Thymus (tissue), 11 donors: ENCODE measurements at regions not wholly inside any gene's neighbourhood (a gene's known extent, or its start where the extent isn't known, plus 50 kb on each side); places are given as distances from the start of the nearest gene placed in this dataset.

Experiments
- DNase-seq, 9 donors: peaks; one replicate each; pipeline ENCODE4 v3.0.0-alpha.2; 2013; ENCODE audit warnings: low spot score in 9 of 9, low read depth in 6 of 9, missing footprints in 1 of 9
- H3K27ac ChIP-seq, 2 donors: one replicate each; pipeline ENCODE4 v1.5.1; 2013; ENCODE audit warnings: control low read depth in 1 of 2, low read depth in 1 of 2, low read length in 1 of 2, mild to moderate bottlenecking in 1 of 2, moderate library complexity in 1 of 2
- H3K27me3 ChIP-seq, 2 donors: one replicate each; pipeline ENCODE4 v1.5.1; 2013; ENCODE audit warnings: low read length in 1 of 2; ENCODE audit not compliant: control insufficient read depth in 2 of 2, insufficient read depth in 1 of 2
- H3K36me3 ChIP-seq, 2 donors: one replicate each; pipeline ENCODE4 v1.5.1; 2013; ENCODE audit warnings: low read length in 1 of 2, mild to moderate bottlenecking in 1 of 2, moderate library complexity in 1 of 2; ENCODE audit not compliant: control insufficient read depth in 2 of 2, insufficient read depth in 2 of 2
- H3K4me1 ChIP-seq, 2 donors: one replicate each; pipeline ENCODE4 v1.5.1; 2013; ENCODE audit warnings: low read length in 2 of 2; ENCODE audit not compliant: control insufficient read depth in 2 of 2, insufficient read depth in 2 of 2
- H3K4me3 ChIP-seq, 2 donors: one replicate each; pipeline ENCODE4 v1.5.1; 2013; ENCODE audit warnings: low read length in 2 of 2, control low read depth in 1 of 2, mild to moderate bottlenecking in 1 of 2
- H3K9me3 ChIP-seq, 2 donors: one replicate each; pipeline ENCODE4 v1.5.1; 2013; ENCODE audit warnings: low read length in 1 of 2, mild to moderate bottlenecking in 1 of 2; ENCODE audit not compliant: control insufficient read depth in 2 of 2, insufficient read depth in 1 of 2
- WGBS: extraction: QIAGEN DNeasy Blood & Tissue Kit; methylation state at CpG from one replicate; pipeline ENCODE4 v1.1.7; 2013; 5-methylcytosine and 5-hydroxymethylcytosine counted together
- donor health status: healthy.

DNA sequence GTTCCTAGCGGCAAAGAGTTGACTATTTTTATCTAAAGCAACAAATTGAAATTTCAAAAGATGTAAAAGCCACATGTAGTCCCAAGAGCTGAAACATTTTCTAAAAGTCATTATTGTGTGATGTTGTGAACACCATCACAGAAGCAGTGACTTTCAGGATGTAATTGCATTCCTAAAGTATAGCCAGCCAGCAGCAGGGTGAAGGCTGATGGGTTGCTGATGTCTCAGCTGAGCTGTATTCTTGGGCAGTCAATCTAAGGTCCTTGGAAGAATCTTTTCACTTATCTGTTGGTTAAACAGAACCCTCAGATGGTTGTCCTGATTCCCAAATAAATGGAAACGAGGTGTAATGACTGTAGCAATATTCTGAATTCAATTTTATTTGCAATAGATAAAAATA, 237.4 kb upstream of the WWC1 start:
- WGBS: 84% methylated on average over 2 of the region's 2 CpGs
- Histone ChIP-seq H3K9me3 (no peaks in the 10 kb centered on the region), H3K36me3 (no peaks in the 10 kb centered on the region), H3K4me3 (no peak overlapping the region), H3K27ac (no peak overlapping the region), H3K4me1 (no peaks in the 10 kb centered on the region), H3K27me3 (no peaks in the 10 kb centered on the region)
- no peak for DNase-seq

DNA sequence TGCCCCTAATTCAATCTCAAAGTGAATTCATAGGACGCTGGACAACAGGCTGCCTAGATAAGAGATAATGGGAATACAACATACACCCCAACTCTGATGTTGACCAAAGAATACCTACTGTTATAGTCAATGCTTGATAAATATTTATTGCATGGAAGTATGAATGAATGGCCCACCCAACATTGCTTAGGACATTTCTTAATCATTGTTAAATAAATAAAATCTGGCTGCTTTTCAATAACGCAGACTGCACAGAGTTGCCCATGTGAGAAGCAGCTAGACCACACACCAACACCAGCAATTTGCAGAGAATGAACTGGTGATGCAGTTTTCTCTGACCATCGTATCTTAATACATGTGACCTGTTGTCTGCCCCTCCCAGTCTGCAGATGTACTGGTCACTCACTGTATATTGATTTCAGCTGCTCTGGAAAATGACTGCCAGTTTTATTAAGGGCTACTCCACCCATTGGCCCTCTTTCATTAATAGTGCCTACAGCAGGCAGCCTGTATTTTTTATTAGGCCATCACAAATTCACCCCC, 236.2 kb upstream of the WWC1 start:
- WGBS: 95% methylated on average over 3 of the region's 3 CpGs

DNA sequence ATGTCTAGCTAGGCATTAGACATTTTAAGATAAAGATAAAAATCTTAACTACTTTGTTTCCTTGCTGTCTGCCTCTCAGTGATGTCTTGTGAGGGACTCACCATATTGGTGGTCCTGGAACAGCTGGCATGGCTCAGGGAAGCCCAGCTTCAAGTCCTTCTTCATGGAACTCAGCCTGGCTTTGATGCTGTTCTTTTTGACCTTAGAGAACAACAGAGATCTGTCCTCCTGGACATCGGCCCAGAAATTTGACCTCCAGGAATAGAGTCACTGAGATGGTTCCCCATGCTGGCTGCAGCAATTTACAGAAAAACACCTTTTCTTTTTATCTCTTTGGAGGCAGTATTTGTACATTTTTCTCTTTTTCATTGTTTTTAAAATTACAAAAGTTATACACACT, 235.5 kb upstream of the WWC1 start:
- no peaks in the 10 kb centered on the region for H3K4me1 ChIP-seq

More for the DNA sequence above, 236.2 kb upstream of the WWC1 start:
- Histone ChIP-seq H3K4me1 (no peaks in the 10 kb centered on the region), H3K36me3 (no peaks in the 10 kb centered on the region), H3K9me3 (no peaks in the 10 kb centered on the region), H3K4me3 (no peak overlapping the region), H3K27ac (no peak overlapping the region), H3K27me3 (no peaks in the 10 kb centered on the region)
- DNase-seq: no peak

DNA sequence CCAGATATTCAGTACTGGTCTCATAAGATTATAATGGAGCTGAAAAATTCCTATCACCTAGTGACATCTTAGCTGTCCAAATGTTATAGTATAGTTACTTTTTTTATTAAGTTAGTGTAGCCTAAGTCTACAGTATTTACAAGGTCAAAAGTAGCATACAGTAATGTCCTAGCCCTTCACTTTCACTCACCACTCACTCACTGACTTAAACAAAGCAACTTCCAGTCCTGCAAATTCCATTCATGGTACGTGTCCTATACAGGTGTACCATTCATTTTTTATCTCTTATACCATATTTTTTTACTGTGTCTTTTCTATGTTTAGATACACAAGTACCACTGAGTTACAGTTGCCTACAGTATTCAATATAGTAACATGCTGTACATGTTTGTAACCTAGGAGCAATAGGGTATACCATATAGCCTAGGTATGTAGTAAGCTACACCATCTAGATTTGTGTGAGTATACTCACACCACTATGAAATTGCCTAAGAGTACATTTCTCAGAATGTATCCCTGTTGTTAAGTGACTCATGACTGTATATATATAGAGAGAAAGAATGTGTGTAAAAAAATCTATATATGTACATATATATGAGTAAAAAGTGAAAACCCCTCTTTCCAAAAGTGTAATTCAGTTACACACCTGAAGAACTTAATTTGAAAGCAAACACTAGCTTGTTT, 234.8 kb upstream of the WWC1 start:
- H3K27ac ChIP-seq: no peak overlapping the region
- no peaks in the 10 kb centered on the region for H3K9me3 ChIP-seq
- WGBS: 94% methylated on average over 1 of the region's 1 CpG
- no peak overlapping the region for H3K4me3 ChIP-seq
- H3K27me3 ChIP-seq: no peaks in the 10 kb centered on the region
- DNase-seq: no peak
- H3K36me3 ChIP-seq: no peaks in the 10 kb centered on the region
- H3K4me1 ChIP-seq: no peaks in the 10 kb centered on the region

More for the DNA sequence above, 235.5 kb upstream of the WWC1 start:
- no peaks in the 10 kb centered on the region for H3K9me3 ChIP-seq
- 95% methylated on average over 1 of the region's 1 CpG for WGBS
- DNase-seq: no peak
- H3K27me3 ChIP-seq: no peaks in the 10 kb centered on the region
- no peaks in the 10 kb centered on the region for H3K36me3 ChIP-seq
- H3K4me3 ChIP-seq: no peak overlapping the region
- H3K27ac ChIP-seq: no peak overlapping the region

DNA sequence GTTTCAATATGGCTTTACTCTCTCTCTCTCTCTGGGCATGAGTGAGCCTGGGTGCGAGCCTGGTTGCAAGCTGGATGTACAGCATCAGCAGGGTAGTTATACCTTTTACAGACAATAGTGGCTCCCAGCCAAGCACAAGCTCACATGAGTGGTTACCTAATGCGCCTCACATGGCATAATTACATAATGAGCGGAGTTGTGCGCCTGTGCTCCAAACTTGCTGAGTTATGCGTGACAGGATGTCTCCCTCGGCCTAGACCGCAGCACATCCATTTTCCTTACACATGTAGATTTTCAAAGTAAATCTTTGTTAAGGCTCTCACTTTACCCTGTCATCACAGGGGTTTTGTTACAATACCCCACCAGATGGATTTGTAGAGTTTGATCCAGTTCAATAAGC, 233.5 kb upstream of the WWC1 start:
- Histone ChIP-seq H3K4me1 (no peaks in the 10 kb centered on the region), H3K36me3 (no peaks in the 10 kb centered on the region), H3K4me3 (no peak overlapping the region), H3K27ac (no peak overlapping the region), H3K9me3 (no peaks in the 10 kb centered on the region), H3K27me3 (no peaks in the 10 kb centered on the region)
- DNase-seq: no peak
- WGBS: 92% methylated on average over 7 of the region's 7 CpGs

DNA sequence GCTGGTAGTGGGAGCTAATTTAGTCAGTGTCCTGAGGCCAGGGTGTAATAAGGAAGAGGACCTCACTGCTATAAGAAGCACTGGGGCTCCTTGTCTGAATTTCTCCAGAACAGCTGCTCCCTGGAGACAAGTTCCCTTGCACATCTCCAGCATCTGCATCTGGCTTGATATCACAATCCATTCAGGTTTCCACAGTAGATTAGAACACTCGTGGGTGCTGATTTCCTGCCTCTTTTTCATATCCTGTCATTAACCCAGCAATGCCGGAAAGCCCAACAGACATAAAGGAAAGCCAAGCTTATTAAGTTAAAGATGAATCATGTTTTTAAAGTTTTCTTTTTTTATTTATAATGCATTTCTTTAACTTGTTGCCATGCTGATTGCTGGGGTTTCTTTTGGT, 232.3 kb upstream of the WWC1 start:
- H3K36me3 ChIP-seq: no peaks in the 10 kb centered on the region
- H3K4me3 ChIP-seq: no peak overlapping the region
- DNase-seq: no peak
- H3K27me3 ChIP-seq: no peaks in the 10 kb centered on the region
- H3K27ac ChIP-seq: no peak overlapping the region
- WGBS: 33% methylated on average over 2 of the region's 2 CpGs
- H3K4me1 ChIP-seq: no peaks in the 10 kb centered on the region
- no peaks in the 10 kb centered on the region for H3K9me3 ChIP-seq

DNA sequence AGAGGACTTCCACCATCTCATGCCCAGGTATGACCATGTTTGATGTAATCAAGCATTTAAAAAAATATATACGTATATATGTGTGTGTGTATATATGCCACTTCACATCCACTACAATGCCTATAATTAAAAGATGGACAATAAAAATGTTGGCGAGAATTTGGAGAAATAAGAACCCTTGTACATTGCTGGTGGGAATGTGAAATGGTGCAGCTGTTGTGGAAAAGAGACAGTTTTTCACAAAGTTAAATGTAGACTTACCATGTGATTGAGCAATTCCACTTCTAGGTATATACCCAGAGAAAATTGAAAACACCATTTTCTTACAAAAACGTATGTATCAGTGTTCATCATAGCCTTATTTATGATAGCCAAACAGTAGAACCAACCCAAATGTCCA, 229.2 kb upstream of the WWC1 start:
- WGBS: 97% methylated on average over 3 of the region's 3 CpGs
- H3K4me3 ChIP-seq: no peak overlapping the region
- no peaks in the 10 kb centered on the region for H3K27me3 ChIP-seq
- H3K4me1 ChIP-seq: no peaks in the 10 kb centered on the region
- DNase-seq: no peak
- H3K36me3 ChIP-seq: no peaks in the 10 kb centered on the region
- H3K27ac ChIP-seq: no peak overlapping the region
- no peaks in the 10 kb centered on the region for H3K9me3 ChIP-seq

DNA sequence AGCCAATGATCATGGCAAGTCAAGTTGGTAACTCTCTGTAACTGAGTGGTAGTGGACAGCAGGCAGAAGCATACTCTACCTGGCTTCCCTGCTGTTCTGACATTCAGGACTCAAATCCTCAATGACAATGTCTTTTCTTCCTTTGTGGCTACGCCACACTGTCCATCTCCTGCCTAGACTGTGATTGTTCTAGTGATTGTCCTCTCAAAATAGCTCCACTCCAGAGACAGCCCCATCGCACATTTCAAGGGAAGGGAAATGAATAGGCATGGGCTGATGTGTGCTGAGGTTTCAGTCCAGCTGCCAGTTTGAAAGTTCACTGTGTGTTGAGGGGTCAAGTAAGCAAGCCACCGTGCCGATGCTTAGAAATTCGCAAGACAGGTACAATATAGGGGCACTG, 227.0 kb upstream of the WWC1 start:
- Histone ChIP-seq H3K9me3 (no peaks in the 10 kb centered on the region), H3K4me3 (no peak overlapping the region), H3K4me1 (no peaks in the 10 kb centered on the region), H3K27me3 (no peaks in the 10 kb centered on the region), H3K27ac (no peak overlapping the region), H3K36me3 (no peaks in the 10 kb centered on the region)
- WGBS: 84% methylated on average over 5 of the region's 5 CpGs
- DNase-seq: no peak

DNA sequence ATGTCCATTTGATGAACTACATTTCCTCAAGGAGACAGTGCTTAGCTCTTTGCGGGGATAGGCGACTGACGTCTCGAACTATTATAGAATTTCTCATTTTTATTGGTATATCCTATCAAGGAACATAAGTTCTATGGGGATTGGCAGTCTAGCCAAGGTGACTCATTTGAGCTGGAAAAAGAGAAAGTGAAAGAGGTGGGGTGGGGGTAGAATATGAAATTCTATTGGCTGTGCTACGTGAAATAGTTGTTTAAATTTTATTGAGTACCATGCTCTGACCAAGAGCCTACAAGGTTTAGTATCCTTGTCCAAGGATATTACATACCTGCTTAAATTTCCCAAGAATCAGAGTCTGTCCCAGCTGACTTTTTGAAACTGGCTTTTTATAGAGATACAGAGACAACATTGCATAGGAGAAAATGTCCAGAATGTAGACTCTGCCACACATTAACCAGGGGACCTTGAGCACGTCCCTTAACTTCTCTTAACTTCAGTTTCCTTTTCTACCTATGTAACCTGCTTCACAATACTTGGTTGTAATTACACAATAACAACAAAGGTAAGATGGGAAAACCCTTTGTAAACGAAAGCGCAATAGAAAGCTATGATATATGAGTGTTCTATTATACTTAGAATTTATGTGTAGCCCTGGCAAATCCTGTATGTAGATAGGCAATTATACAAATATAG, 226.4 kb upstream of the WWC1 start:
- Histone ChIP-seq H3K27me3 (no peaks in the 10 kb centered on the region), H3K27ac (no peak overlapping the region), H3K4me1 (no peaks in the 10 kb centered on the region), H3K4me3 (no peak overlapping the region), H3K36me3 (no peaks in the 10 kb centered on the region), H3K9me3 (no peaks in the 10 kb centered on the region)
- WGBS: 95% methylated on average over 8 of the region's 8 CpGs
- no peak for DNase-seq
